ENCODE measurements at regions not wholly inside any gene's neighbourhood (a gene's known extent, or its start where the extent isn't known, plus 50 kb on each side); places are given as distances from the start of the nearest gene placed in this dataset.
"Not testable (repeated sequence)": the region's sequence is repeated elsewhere in the genome, so short reads cannot be mapped to it uniquely, and the experiment has no call there.

- H3K27ac ChIP-seq (ENCODE audit: extremely low read length, insufficient read depth, low read length); H3K36me3 ChIP-seq (replicated peaks in 1 of 2; ENCODE audit: control insufficient read depth in 1 of 2, insufficient read depth in 2 of 2, low read length in 2 of 2); H3K9me3 ChIP-seq (ENCODE audit: low read length); H3K79me2 ChIP-seq (ENCODE audit: insufficient read depth, low read length); H3K9ac ChIP-seq (ENCODE audit: insufficient read depth, low read depth, low read length); intact Hi-C loops (cut with micrococcal nuclease; ENCODE audit: unreplicated experiment); DNase-seq (ENCODE audit: low spot score); H3K4me1 ChIP-seq (ENCODE audit: insufficient read depth, low read length); H4K20me1 ChIP-seq (ENCODE audit: insufficient read depth, low read length); ATAC-seq; H2AFZ ChIP-seq (ENCODE audit: low read length); BruUV-seq (replicated peaks); CTCF ChIA-PET (ENCODE audit: low intra/inter-chr PET ratio, low total read pairs); POLR2A ChIA-PET; H3K4me2 ChIP-seq (ENCODE audit: low read depth, low read length); in situ Hi-C loops (cut with HindIII; ENCODE audit: extremely low pct_ligation_motif_present, low pct_unique_long_range_greater_than_20kb); H3K4me3 ChIP-seq (replicated peaks in 1 of 3; ENCODE audit: insufficient read depth in 1 of 3, low read depth in 2 of 3, low read length in 3 of 3); FAIRE-seq: not testable (repeated sequence)
- H3K27me3 ChIP-seq (ENCODE audit: control insufficient read depth in 1 of 2, insufficient read depth in 2 of 2, low read length in 2 of 2) = peaks cover 3 to 22% of the 10 kb centered on the region in 2 experiments; a peak in 3 of 5 replicates
- WGBS (ENCODE audit: low lambda C conversion rate) = 40% methylated on average over 6 of the region's 6 CpGs
Measured at GRCh38 chr20:48018851-48019250, 233.6 kb upstream of the SULF2 start.

GRCh38 chr20:48017992-48018391 is 232.7 kb upstream of the SULF2 start:
- H3K4me2 ChIP-seq (ENCODE audit: low read depth, low read length) = no peak overlapping the region
- H3K4me1 ChIP-seq (ENCODE audit: insufficient read depth, low read length) = 0 out of 2 replicates have a peak, but pooled peaks cover 6% of the 10 kb centered on the region
- no peak for FAIRE-seq
- H2AFZ ChIP-seq (ENCODE audit: low read length) = no peak overlapping the region
- no peak for DNase-seq (ENCODE audit: low spot score)
- H3K27me3 ChIP-seq (ENCODE audit: control insufficient read depth in 1 of 2, insufficient read depth in 2 of 2, low read length in 2 of 2) = peaks cover 3 to 22% of the 10 kb centered on the region in 2 experiments; a peak in 3 of 5 replicates
- no peaks in the 10 kb centered on the region for H3K79me2 ChIP-seq (ENCODE audit: insufficient read depth, low read length)
- CTCF ChIA-PET (ENCODE audit: low intra/inter-chr PET ratio, low total read pairs) = no interaction called here
- WGBS (ENCODE audit: low lambda C conversion rate) = 33% methylated on average over 3 of the region's 4 CpGs
- H3K9me3 ChIP-seq (ENCODE audit: low read length) = no peaks in the 10 kb centered on the region
- intact Hi-C loops (cut with micrococcal nuclease; ENCODE audit: unreplicated experiment) = no loop called here
- no peak for ATAC-seq
- no peak overlapping the region for H3K4me3 ChIP-seq (replicated peaks in 1 of 3; ENCODE audit: insufficient read depth in 1 of 3, low read depth in 2 of 3, low read length in 3 of 3)
- in situ Hi-C loops (cut with HindIII; ENCODE audit: extremely low pct_ligation_motif_present, low pct_unique_long_range_greater_than_20kb) = no loop called here
- no peaks in the 10 kb centered on the region for H3K36me3 ChIP-seq (replicated peaks in 1 of 2; ENCODE audit: control insufficient read depth in 1 of 2, insufficient read depth in 2 of 2, low read length in 2 of 2)
- H3K9ac ChIP-seq (ENCODE audit: insufficient read depth, low read depth, low read length) = no peak overlapping the region
- POLR2A ChIA-PET = no interaction called here
- H3K27ac ChIP-seq (ENCODE audit: extremely low read length, insufficient read depth, low read length) = no peak overlapping the region
- no TSS peak for BruUV-seq (replicated peaks)
- no peaks in the 10 kb centered on the region for H4K20me1 ChIP-seq (ENCODE audit: insufficient read depth, low read length)
- no peak for TF ChIP-seq SRSF4 (IDR thresholded peaks at IDR 0.05; ENCODE audit: low read depth, low read length, poor library complexity, severe bottlenecking)
- TF ChIP-seq ZBTB38 (CRISPR knock-in tag; IDR thresholded peaks at IDR 0.05) = no peak
- TF ChIP-seq AFF4 (CRISPR knock-in tag; IDR thresholded peaks at IDR 0.05) = no peak
- no peak for TF ChIP-seq ZNF143 (CRISPR knock-in tag; IDR thresholded peaks at IDR 0.05)
- no peak for TF ChIP-seq FIP1L1 (IDR thresholded peaks at IDR 0.05; ENCODE audit: borderline replicate concordance, insufficient read depth, low read depth, low read length)
- no peak for TF ChIP-seq MAF1 (CRISPR knock-in tag; IDR thresholded peaks at IDR 0.05; ENCODE audit: borderline replicate concordance)
- no peak for TF ChIP-seq CTCF (CRISPR knock-in tag; IDR thresholded peaks at IDR 0.05)
- no peak for TF ChIP-seq HNRNPK (IDR thresholded peaks at IDR 0.05; ENCODE audit: low read depth, low read length, poor library complexity, severe bottlenecking)
- no peak for TF ChIP-seq MED8 (CRISPR knock-in tag; IDR thresholded peaks at IDR 0.05; ENCODE audit: insufficient replicate concordance)
- TF ChIP-seq ZNF460 (CRISPR knock-in tag; IDR thresholded peaks at IDR 0.05; ENCODE audit: borderline replicate concordance) = no peak
- no peak for TF ChIP-seq ZNF335 (CRISPR knock-in tag; IDR thresholded peaks at IDR 0.05)
- TF ChIP-seq ZBTB7B (CRISPR knock-in tag; IDR thresholded peaks at IDR 0.05) = no peak
- TF ChIP-seq ZFP37 (CRISPR knock-in tag; IDR thresholded peaks at IDR 0.05; ENCODE audit: borderline replicate concordance) = no peak
